IMR-90 (cell line): ENCODE measurements at regions not wholly inside any gene's neighbourhood (a gene's known extent, or its start where the extent isn't known, plus 50 kb on each side); places are given as distances from the start of the nearest gene placed in this dataset.

Experiments
- ATAC-seq: fragments of 200-7000 bp; cut with Tn5 transposase; 2 replicates; pipeline ENCODE4 v1.9.1; 2020; ENCODE audit warnings: low read depth, mild to moderate bottlenecking, moderate library complexity
- BruUV-seq: library from RNA; stranded (reverse); fragments of 400-500 nt; replicated peaks from 2 replicates; lab custom pipeline; 2021; lab: Mats Ljungman, UMichigan
- CTCF ChIA-PET: fragments of 300-600 bp; formaldehyde crosslinking; extraction: SDS; loops from one replicate; lab custom pipeline; 2021; ENCODE audit warnings: antibody characterized with exemption; lab: Yijun Ruan, JAX
- POLR2A ChIA-PET: fragments of 300-600 bp; sonication (Branson Sonifier 250); formaldehyde crosslinking; loops from one replicate; lab custom pipeline; 2022; ENCODE audit warnings: antibody characterized with exemption; ENCODE audit not compliant: unreplicated experiment; lab: Charles Lee
- DNase-seq: peaks from one replicate; pipeline ENCODE4 v3.0.0; 2013
- H2AFZ ChIP-seq: replicated peaks from 2 replicates; pipeline ENCODE3; 2013; ENCODE audit warnings: low read length, mild to moderate bottlenecking; ENCODE audit not compliant: poor library complexity
- H2AK5ac ChIP-seq: 2 replicates; pipeline ENCODE4 v1.6.1; 2013; ENCODE audit warnings: low read depth, low read length, inconsistent platforms
- H2AK9ac ChIP-seq: replicated peaks from 2 replicates; pipeline ENCODE3; 2013; ENCODE audit warnings: mild to moderate bottlenecking, low read depth, low read length, moderate library complexity; ENCODE audit not compliant: poor library complexity
- H2BK120ac ChIP-seq: 2 replicates; pipeline ENCODE4 v1.6.1; 2013; ENCODE audit warnings: low read depth, low read length, inconsistent platforms
- H2BK15ac ChIP-seq: 3 replicates; pipeline ENCODE4 v1.6.1; 2013; ENCODE audit warnings: low read depth, low read length, inconsistent platforms
- H2BK20ac ChIP-seq: 2 replicates; pipeline ENCODE4 v1.6.1; 2013; ENCODE audit warnings: low read depth, mild to moderate bottlenecking, inconsistent platforms, low read length, moderate library complexity
- H2BK5ac ChIP-seq: 2 replicates; pipeline ENCODE4 v1.6.1; 2013; ENCODE audit warnings: mild to moderate bottlenecking, low read depth, low read length, inconsistent platforms; ENCODE audit not compliant: poor library complexity, severe bottlenecking
- H3K14ac ChIP-seq: replicated peaks from 2 replicates; pipeline ENCODE4 v1.6.1; 2013; ENCODE audit warnings: low read depth, low read length, inconsistent platforms
- H3K18ac ChIP-seq: 2 replicates; pipeline ENCODE4 v1.6.1; 2013; ENCODE audit warnings: low read depth, low read length, control low read depth
- H3K23ac ChIP-seq: 2 replicates; pipeline ENCODE4 v1.6.1; 2013; ENCODE audit warnings: low read depth, low read length, inconsistent platforms
- H3K27ac ChIP-seq: 2 replicates; pipeline ENCODE4 v1.5.1; 2013; ENCODE audit warnings: mild to moderate bottlenecking, control low read depth, low read length; ENCODE audit not compliant: insufficient read depth
- H3K27me3 ChIP-seq: 2 replicates; pipeline ENCODE4 v1.6.1; 2013; ENCODE audit warnings: low read length; ENCODE audit not compliant: control insufficient read depth, insufficient read depth
- H3K36me3 ChIP-seq: 2 replicates; pipeline ENCODE4 v1.6.1; 2013; ENCODE audit warnings: low read length, mixed read lengths; ENCODE audit not compliant: control insufficient read depth, insufficient read depth
- H3K4ac ChIP-seq: 2 replicates; pipeline ENCODE4 v1.6.1; 2013; ENCODE audit warnings: low read depth, low read length, inconsistent platforms
- H3K4me1 ChIP-seq: 2 replicates; pipeline ENCODE4 v1.6.1; 2013; ENCODE audit warnings: low read length, mixed read lengths; ENCODE audit not compliant: control insufficient read depth, insufficient read depth
- H3K4me2 ChIP-seq: 2 replicates; pipeline ENCODE4 v1.6.1; 2013; ENCODE audit warnings: low read depth, mild to moderate bottlenecking, control low read depth, low read length, moderate library complexity
- H3K4me3 ChIP-seq: 2 replicates; pipeline ENCODE4 v1.5.1; 2013; ENCODE audit warnings: low read depth, mild to moderate bottlenecking, control low read depth, low read length, moderate library complexity; ENCODE audit not compliant: insufficient read depth
- H3K56ac ChIP-seq: 2 replicates; pipeline ENCODE4 v1.6.1; 2013; ENCODE audit warnings: low read length, inconsistent platforms; ENCODE audit not compliant: insufficient read depth; ENCODE audit errors: extremely low read depth
- H3K79me1 ChIP-seq, 2 experiments: 2 replicates each; pipeline ENCODE4 v1.6.1; 2013; ENCODE audit warnings: low read length in 2 of 2, inconsistent platforms in 1 of 2, low read depth in 1 of 2
- H3K9ac ChIP-seq: 2 replicates; pipeline ENCODE4 v1.6.1; 2013; ENCODE audit warnings: low read depth, low read length, control low read depth
- H3K9me1 ChIP-seq: 2 replicates; pipeline ENCODE4 v1.6.1; 2013; ENCODE audit warnings: low read length, inconsistent platforms; ENCODE audit not compliant: insufficient read depth
- H3K9me3 ChIP-seq: 2 replicates; pipeline ENCODE4 v1.6.1; 2013; ENCODE audit warnings: low read length; ENCODE audit not compliant: control insufficient read depth, insufficient read depth
- H4K20me1 ChIP-seq: 2 replicates; pipeline ENCODE4 v1.6.1; 2013; ENCODE audit warnings: low read length, inconsistent platforms; ENCODE audit not compliant: insufficient read depth
- H4K5ac ChIP-seq: 2 replicates; pipeline ENCODE4 v1.6.1; 2013; ENCODE audit warnings: mild to moderate bottlenecking, low read depth, low read length, control low read depth
- H4K8ac ChIP-seq, 2 experiments: 2 replicates each; pipeline ENCODE4 v1.6.1; 2013; ENCODE audit warnings: low read depth in 2 of 2, low read length in 2 of 2, control low read depth in 1 of 2, inconsistent platforms in 1 of 2
- H4K91ac ChIP-seq: 2 replicates; pipeline ENCODE4 v1.6.1; 2013; ENCODE audit warnings: low read depth, low read length, inconsistent platforms; ENCODE audit not compliant: insufficient read depth
- BHLHE40 ChIP-seq: fragments of 150-350 bp; IDR thresholded peaks from 2 replicates; pipeline ENCODE4 v1.6.1; 2016; ENCODE audit warnings: mild to moderate bottlenecking, low read depth, low read length
- CTCF ChIP-seq: conservative IDR thresholded peaks from 2 replicates; pipeline ENCODE4 v1.5.1; 2012; ENCODE audit warnings: mild to moderate bottlenecking, low read depth, low read length, improper control_type of control experiment
- ELK1 ChIP-seq: fragments of 150-350 bp; IDR thresholded peaks from 2 replicates; pipeline ENCODE4 v1.6.1; 2016; ENCODE audit warnings: low read depth, mild to moderate bottlenecking, low read length, moderate library complexity, borderline replicate concordance
- NFE2L2 ChIP-seq: fragments of 150-350 bp; IDR thresholded peaks from 2 replicates; pipeline ENCODE4 v1.6.1; 2016; ENCODE audit warnings: low read depth, mild to moderate bottlenecking, low read length
- WGBS, 2 experiments: methylation state at CpG; one replicate each; pipeline versions ENCODE4 v1.1.5 to v1.1.7; 2013; ENCODE audit warnings: missing lambda C conversion rate in 2 of 2; ENCODE audit not compliant: insufficient read length in 1 of 2; ENCODE audit errors: extremely low coverage in 2 of 2; 5-methylcytosine and 5-hydroxymethylcytosine counted together
- dilution Hi-C: fragments of 300-500 bp; cut with HindIII; formaldehyde crosslinking; loops from one replicate; pipeline ENCODE4 v1.14.3; 2018; ENCODE audit warnings: low sequenced_read_pairs; ENCODE audit not compliant: unreplicated experiment
- in situ Hi-C: fragments of 300-500 bp; cut with MboI; formaldehyde crosslinking; loops from 3 replicates; pipeline ENCODE4 v1.14.3; 2019; ENCODE audit warnings: low sequenced_read_pairs, inconsistent platforms, mixed read lengths
- intact Hi-C: fragments of 100-400 bp; cut with micrococcal nuclease; formaldehyde crosslinking; loops from 2 replicates; pipeline ENCODE4 v1.10.0; 2022

- H3K9me1 ChIP-seq: no peaks in the 10 kb centered on the region
- TF ChIP-seq NFE2L2 (no peak), BHLHE40 (no peak), CTCF (no peak), ELK1 (no peak)
- H3K9ac ChIP-seq: no peak overlapping the region
- in situ Hi-C loops (no loop called here), dilution Hi-C loops (no loop called here), intact Hi-C loops (no loop called here)
- no peaks in the 10 kb centered on the region for H3K9me3 ChIP-seq
- no CpG with 5 or more reads among the region's 7 CpGs for WGBS, 2 experiments
- POLR2A ChIA-PET: no interaction called here
- DNase-seq: no peak
- CTCF ChIA-PET: no interaction called here
- H2BK20ac ChIP-seq: no peak overlapping the region
- no peaks in the 10 kb centered on the region for H3K4me1 ChIP-seq
- BruUV-seq: no TSS peak
- no peaks in the 10 kb centered on the region for H4K20me1 ChIP-seq
- H3K27ac ChIP-seq: no peak overlapping the region
- H3K36me3 ChIP-seq: no peaks in the 10 kb centered on the region
- no peak overlapping the region for H2BK5ac ChIP-seq
- H3K4me3 ChIP-seq: no peak overlapping the region
- no peak overlapping the region for H3K14ac ChIP-seq
- no peak overlapping the region for H3K56ac ChIP-seq
- no peak overlapping the region for H3K4me2 ChIP-seq
- no peak overlapping the region for H3K23ac ChIP-seq
- no peak overlapping the region for H3K4ac ChIP-seq
- H3K27me3 ChIP-seq: peaks cover 2% of the 10 kb centered on the region; the same call in 1 of the 2 replicates
- H4K8ac ChIP-seq: no peak overlapping the region
- H2AFZ ChIP-seq: no peak overlapping the region
- H3K18ac ChIP-seq: no peak overlapping the region
- H2BK15ac ChIP-seq: no peak overlapping the region
- H3K79me1 ChIP-seq: no peaks in the 10 kb centered on the region
- no peak overlapping the region for H4K5ac ChIP-seq
- no peak overlapping the region for H4K91ac ChIP-seq
- no peak overlapping the region for H2BK120ac ChIP-seq
- no peak for ATAC-seq
- no peak overlapping the region for H2AK5ac ChIP-seq
- no peak overlapping the region for H2AK9ac ChIP-seq
Observed at GRCh38 chr1:38724160-38725131, 135.1 kb downstream of the RRAGC start.
